Kidney (tissue), 13 donors: ENCODE measurements at regions not wholly inside any gene's neighbourhood (a gene's known extent, or its start where the extent isn't known, plus 50 kb on each side); places are given as distances from the start of the nearest gene placed in this dataset.

Experiments
- DNase-seq, 5 donors: peaks; one replicate each; pipeline ENCODE4 v3.0.0-alpha.2; 2013 to 2020
- FAIRE-seq: peaks from 2 replicates; lab custom pipeline; 2012; peaks lifted over from hg19 to GRCh38; lab: Jason Lieb, UNC
- H3K27ac ChIP-seq, 2 donors: one replicate each; pipeline ENCODE4 v1.7.0; 2013; ENCODE audit warnings: low read depth in 2 of 2, low read length in 2 of 2, inconsistent platforms in 1 of 2
- H3K27me3 ChIP-seq: one replicate; pipeline ENCODE4 v1.7.1; 2013; ENCODE audit warnings: low read length, inconsistent platforms; ENCODE audit not compliant: control insufficient read depth, insufficient read depth
- H3K36me3 ChIP-seq, 3 donors: one replicate each; pipeline versions ENCODE4 v1.7.0 to v1.7.1; 2013; ENCODE audit warnings: low read length in 3 of 3, control low read depth in 1 of 3, inconsistent platforms in 1 of 3; ENCODE audit not compliant: insufficient read depth in 3 of 3, control insufficient read depth in 2 of 3
- H3K4me1 ChIP-seq, 3 donors: one replicate each; pipeline versions ENCODE4 v1.7.0 to v1.7.1; 2013; ENCODE audit warnings: low read length in 3 of 3, inconsistent platforms in 1 of 3, low read depth in 1 of 3; ENCODE audit not compliant: control insufficient read depth in 2 of 3, insufficient read depth in 2 of 3
- H3K4me3 ChIP-seq, 3 donors: one replicate each; pipeline versions ENCODE4 v1.7.0 to v1.8.1; 2013; ENCODE audit warnings: low read length in 3 of 3, control low read depth in 1 of 3, inconsistent platforms in 1 of 3
- H3K9ac ChIP-seq, 3 donors: one replicate each; pipeline versions ENCODE4 v1.7.0 to v1.7.1; 2013; ENCODE audit warnings: low read length in 3 of 3, control low read depth in 1 of 3, inconsistent platforms in 1 of 3
- H3K9me3 ChIP-seq, 3 donors: one replicate each; pipeline versions ENCODE4 v1.7.0 to v1.7.1; 2013; ENCODE audit warnings: low read length in 3 of 3, control low read depth in 1 of 3, inconsistent platforms in 1 of 3; ENCODE audit not compliant: control insufficient read depth in 2 of 3, insufficient read depth in 1 of 3
- intact Hi-C: fragments of 100-400 bp; cut with DNase I; formaldehyde crosslinking; loops from one replicate; pipeline ENCODE4 v1.11.1; 2022
- TF ChIP-seq, protein P1 (sequence below): IDR thresholded peaks from 3 replicates; pipeline ENCODE4 v1.5.1; 2012; ENCODE audit warnings: mild to moderate bottlenecking, moderate library complexity, borderline replicate concordance; ENCODE audit not compliant: insufficient read depth; ENCODE audit errors: extremely low read depth
- donor health status: control.
- donor health status: control.
- donor health status: control.
- donor health status: control.
- donor health status: control.
- donor health status: DM: yes; HTN: yes; CAD: no.
- donor health status: Normal renal cell carcinoma (clear cell type).

DNA sequence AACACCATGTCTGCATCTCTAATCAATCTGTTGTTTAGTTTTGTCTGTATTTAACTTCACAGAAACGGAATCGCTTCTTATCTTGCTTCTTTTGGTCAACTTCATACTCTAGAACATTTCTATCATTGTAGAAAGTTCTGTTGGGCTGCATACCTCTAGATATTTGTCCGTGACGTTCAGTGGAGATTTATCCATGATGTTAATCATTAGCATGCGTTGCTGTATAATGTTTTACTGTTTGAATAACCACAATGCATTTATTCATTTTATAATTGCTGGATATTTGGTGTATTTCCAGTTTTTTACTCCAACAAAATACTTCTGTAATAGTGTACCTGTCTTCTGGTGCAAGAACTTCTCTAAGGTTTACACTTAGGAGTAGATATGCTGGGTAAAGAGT is 96.2 kb upstream of the GDNF start:
- TF ChIP-seq, protein P1, sequence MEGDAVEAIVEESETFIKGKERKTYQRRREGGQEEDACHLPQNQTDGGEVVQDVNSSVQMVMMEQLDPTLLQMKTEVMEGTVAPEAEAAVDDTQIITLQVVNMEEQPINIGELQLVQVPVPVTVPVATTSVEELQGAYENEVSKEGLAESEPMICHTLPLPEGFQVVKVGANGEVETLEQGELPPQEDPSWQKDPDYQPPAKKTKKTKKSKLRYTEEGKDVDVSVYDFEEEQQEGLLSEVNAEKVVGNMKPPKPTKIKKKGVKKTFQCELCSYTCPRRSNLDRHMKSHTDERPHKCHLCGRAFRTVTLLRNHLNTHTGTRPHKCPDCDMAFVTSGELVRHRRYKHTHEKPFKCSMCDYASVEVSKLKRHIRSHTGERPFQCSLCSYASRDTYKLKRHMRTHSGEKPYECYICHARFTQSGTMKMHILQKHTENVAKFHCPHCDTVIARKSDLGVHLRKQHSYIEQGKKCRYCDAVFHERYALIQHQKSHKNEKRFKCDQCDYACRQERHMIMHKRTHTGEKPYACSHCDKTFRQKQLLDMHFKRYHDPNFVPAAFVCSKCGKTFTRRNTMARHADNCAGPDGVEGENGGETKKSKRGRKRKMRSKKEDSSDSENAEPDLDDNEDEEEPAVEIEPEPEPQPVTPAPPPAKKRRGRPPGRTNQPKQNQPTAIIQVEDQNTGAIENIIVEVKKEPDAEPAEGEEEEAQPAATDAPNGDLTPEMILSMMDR = no peak
- H3K4me1 ChIP-seq = no peaks in the 10 kb centered on the region
- H3K9me3 ChIP-seq = peaks cover 0 to 5% (median 0%) of the 10 kb centered on the region in 3 donors
- H3K9ac ChIP-seq = no peak overlapping the region
- no peak overlapping the region for H3K27ac ChIP-seq
- intact Hi-C loops = no loop called here
- H3K4me3 ChIP-seq = no peak overlapping the region
- DNase-seq (no peak), FAIRE-seq (no peak)
- H3K27me3 ChIP-seq = no peaks in the 10 kb centered on the region
- no peaks in the 10 kb centered on the region for H3K36me3 ChIP-seq

- no peaks in the 10 kb centered on the region for H3K36me3 ChIP-seq
- no peak overlapping the region for H3K9ac ChIP-seq
- H3K27ac ChIP-seq = no peak overlapping the region
- FAIRE-seq (no peak), DNase-seq (no peak)
- peaks cover 0 to 5% (median 0%) of the 10 kb centered on the region in 3 donors for H3K9me3 ChIP-seq
- TF ChIP-seq, protein P1 = no peak
- H3K27me3 ChIP-seq = no peaks in the 10 kb centered on the region
- H3K4me1 ChIP-seq = no peaks in the 10 kb centered on the region
- intact Hi-C loops = no loop called here
- no peak overlapping the region for H3K4me3 ChIP-seq
Measured at GRCh38 chr5:37933576-37933975, 93.7 kb upstream of the GDNF start.

DNA sequence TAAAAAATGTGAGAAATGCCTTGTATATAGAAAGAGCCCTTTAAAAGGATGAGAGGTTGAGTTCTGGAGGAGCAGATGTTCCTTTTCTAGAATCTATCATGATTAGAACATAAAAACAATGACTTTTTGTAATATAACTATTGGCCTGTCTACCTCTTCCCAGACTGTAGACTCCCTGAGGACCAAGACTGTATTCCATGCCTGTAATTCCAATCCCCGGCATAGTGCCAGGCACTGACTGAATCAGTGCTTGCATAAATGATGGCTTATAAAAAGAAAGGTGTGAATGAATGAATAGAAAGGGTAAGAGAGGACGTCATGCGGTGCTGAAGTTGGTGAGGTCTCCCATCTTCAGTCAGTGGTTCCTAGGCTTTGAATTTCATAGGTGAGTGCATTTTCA is 92.6 kb upstream of the GDNF start:
- FAIRE-seq (no peak), DNase-seq (peak in 1 of 5 donors; percentile 5)
- Histone ChIP-seq H3K9ac (no peak overlapping the region), H3K4me3 (no peak overlapping the region), H3K27ac (no peak overlapping the region), H3K27me3 (no peaks in the 10 kb centered on the region), H3K9me3 (peaks cover 0 to 5% (median 0%) of the 10 kb centered on the region in 3 donors), H3K4me1 (no peaks in the 10 kb centered on the region), H3K36me3 (no peaks in the 10 kb centered on the region)
- intact Hi-C loops = no loop called here
- TF ChIP-seq, protein P1 = no peak

DNA sequence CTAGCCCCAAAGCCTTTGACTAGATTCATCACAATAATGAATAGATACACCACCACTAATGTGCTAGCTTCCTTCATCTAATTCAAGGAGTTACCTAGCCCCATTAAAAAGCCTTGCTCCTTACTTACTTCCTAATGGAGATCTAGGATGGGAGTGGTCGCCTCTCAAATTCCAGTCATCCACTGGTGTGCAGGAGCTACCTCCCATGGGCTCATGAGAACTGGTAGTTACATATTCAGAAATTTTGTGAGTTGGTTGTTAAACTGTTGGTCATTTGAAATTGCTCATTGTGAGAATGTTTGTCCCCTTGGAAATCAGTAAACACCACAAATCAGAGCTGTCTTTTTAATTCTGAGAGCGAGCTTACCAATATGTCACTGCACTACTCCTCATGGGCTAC is 91.7 kb upstream of the GDNF start:
- peak in 1 of 5 donors; percentile 16 for DNase-seq
- no peaks in the 10 kb centered on the region for H3K27me3 ChIP-seq
- intact Hi-C loops = no loop called here
- no peak overlapping the region for H3K4me3 ChIP-seq
- H3K36me3 ChIP-seq = no peaks in the 10 kb centered on the region
- TF ChIP-seq, protein P1 = no peak
- no peaks in the 10 kb centered on the region for H3K4me1 ChIP-seq
- H3K27ac ChIP-seq = no peak overlapping the region
- no peaks in the 10 kb centered on the region for H3K9me3 ChIP-seq
- no peak for FAIRE-seq
- no peak overlapping the region for H3K9ac ChIP-seq
